HG02763 (cell line): ENCODE measurements at regions not wholly inside any gene's neighbourhood (a gene's known extent, or its start where the extent isn't known, plus 50 kb on each side); places are given as distances from the start of the nearest gene placed in this dataset.

Experiments used
- ATAC-seq: cut with Tn5 transposase; IDR thresholded peaks from one replicate; pipeline ENCODE4 v1.9.1; 2021; ENCODE audit warnings: mild to moderate bottlenecking, moderate library complexity; ENCODE audit not compliant: unreplicated experiment

- no peak for ATAC-seq
Observed at GRCh38 chr13:22463089-22463488, 717.7 kb upstream of the SGCG start.

GRCh38 chr13:22468045-22468444, 712.7 kb upstream of the SGCG start:
- no peak for ATAC-seq

- no peak for ATAC-seq
Observed at GRCh38 chr13:22468824-22469223, 712.0 kb upstream of the SGCG start.

DNA sequence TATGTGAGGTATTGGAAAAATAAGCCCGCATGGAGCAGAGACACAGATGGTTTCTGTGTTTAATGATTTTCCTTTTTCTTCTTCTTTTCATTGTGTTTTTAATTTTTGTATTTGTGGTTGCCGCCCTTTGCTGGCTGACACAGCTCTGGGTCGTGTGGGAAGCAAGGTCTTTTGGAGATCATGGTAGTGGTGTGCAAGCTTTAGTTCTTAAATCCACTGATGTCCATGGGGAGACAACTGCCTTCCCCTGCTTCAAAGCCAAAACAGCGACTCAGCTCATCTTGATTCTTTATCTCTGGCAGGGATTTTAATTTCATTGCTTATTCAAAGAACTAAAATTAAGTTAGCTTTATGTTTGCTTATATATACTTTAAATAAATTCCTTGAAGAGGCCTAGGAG, 711.3 kb upstream of the SGCG start:
- no peak for ATAC-seq

- no peak for ATAC-seq
Observed at GRCh38 chr13:22470075-22470474, 710.7 kb upstream of the SGCG start.

- ATAC-seq: no peak
Observed at GRCh38 chr13:22482496-22483000, 698.2 kb upstream of the SGCG start.

GRCh38 chr13:22483276-22483675, 697.5 kb upstream of the SGCG start:
- ATAC-seq: no peak

DNA sequence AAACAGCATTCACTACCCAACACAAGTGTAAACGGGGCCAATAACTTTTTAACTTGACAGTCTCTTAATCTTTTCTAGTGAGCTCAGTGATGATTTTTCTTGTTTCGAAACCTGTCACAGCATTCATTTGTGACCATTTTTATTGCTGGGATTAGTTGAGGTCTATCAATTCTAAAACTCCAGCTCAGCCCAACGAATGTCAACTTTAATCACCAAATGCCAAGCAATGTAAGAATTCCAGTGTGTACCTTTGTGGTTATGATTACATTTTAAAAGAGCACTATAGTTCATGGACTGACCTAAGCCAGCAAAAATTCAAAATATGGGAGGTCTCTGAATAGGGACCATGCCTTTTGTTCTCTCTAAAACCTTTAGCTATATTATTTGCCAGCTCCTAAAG, 694.3 kb upstream of the SGCG start:
- ATAC-seq: no peak

- ATAC-seq: no peak
Observed at GRCh38 chr13:22487932-22488331, 692.8 kb upstream of the SGCG start.

DNA sequence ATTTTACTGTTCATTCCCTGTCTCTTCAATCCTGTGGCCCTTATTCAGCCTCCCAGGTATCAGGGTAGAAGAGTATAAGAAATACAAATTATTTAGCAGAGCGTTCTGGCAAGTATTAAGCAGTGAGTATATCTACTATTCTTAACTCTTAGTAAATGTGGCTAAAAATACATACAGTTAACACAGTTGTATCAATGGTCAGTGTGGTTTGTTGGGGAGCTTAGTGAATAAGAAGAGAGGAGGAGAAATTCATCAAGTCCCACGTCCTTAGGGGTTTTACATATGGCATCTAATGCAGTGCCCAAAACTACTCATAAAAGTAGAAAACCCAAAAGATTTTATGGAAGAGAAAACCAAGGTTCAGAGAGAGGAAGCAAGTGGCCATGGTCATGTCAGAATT, 691.0 kb upstream of the SGCG start:
- no peak for ATAC-seq

DNA sequence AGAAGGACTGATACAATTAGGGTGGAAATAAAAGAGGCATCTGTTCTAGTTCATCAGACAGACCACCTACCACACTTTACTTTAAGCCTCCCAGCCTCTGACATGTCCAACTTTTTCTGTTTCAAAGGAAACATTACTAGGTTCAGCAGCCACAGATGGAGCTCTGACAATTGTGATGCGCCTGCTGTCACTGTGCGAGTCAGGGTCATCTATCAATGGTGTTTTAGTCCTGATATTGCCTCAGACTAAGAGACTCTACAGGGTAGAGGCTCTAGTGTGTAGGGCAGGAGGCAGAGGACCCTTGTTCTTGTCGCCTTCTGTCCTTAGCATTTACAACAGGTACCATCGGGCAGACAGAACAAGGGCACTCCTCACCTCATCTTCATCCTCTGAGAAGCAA, 685.0 kb upstream of the SGCG start:
- no peak for ATAC-seq

DNA sequence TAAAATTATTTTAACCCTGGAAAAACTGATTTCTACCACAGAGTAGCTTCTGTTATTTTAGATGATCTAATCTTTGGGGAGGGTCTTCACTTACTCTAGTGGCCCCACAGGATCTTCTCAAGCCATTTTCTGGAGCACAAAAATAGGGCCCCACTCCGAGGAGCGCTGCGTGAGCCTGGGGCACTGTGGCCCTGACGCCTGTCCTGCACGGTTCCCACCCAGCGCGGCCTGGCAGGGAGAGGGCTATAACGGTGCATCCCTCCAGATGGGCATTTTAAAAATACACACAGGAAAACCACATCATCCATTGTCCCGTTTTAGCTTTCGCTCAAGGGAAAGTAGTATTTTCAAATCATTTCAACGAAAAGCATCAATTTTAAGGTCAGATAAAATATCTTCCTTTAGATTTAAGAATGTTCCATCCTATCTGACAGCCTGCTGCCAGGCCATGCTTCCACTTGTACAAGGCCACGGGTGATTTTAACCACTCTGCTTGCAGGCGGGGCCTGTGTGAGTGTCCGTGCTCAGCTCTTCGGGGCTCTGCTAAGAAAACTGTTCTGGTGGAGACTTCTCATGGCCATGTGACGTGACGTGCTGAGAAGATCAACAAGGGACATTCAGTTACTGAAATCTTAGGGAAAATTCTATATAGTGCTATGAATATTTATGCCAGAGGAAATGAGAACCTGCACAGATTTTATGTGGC, 683.8 kb upstream of the SGCG start:
- no peak for ATAC-seq

- no peak for ATAC-seq
Observed at GRCh38 chr13:22497991-22498780, 682.6 kb upstream of the SGCG start.

- no peak for ATAC-seq
Observed at GRCh38 chr13:22499919-22500318, 680.9 kb upstream of the SGCG start.

DNA sequence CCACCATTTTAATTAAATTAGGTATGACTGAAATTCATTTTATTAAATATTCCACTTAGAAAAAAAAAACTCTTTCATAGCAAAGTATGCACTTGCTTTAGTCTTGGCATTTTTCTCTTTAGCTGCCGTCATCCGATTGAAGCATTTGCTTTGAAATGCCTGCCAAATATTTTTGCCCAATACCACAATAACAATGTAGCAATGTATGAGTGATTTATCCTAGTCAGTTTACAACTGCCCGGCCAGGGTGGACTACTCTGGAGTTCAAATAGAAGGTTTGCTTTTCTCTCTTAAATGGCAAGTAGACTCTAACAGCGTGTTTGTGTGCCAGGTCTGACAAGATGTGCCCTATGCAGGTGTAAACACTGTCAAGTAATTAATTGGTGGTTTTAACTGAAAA, 675.3 kb upstream of the SGCG start:
- ATAC-seq: no peak

- ATAC-seq: no peak
Observed at GRCh38 chr13:22506096-22506691, 674.6 kb upstream of the SGCG start.

DNA sequence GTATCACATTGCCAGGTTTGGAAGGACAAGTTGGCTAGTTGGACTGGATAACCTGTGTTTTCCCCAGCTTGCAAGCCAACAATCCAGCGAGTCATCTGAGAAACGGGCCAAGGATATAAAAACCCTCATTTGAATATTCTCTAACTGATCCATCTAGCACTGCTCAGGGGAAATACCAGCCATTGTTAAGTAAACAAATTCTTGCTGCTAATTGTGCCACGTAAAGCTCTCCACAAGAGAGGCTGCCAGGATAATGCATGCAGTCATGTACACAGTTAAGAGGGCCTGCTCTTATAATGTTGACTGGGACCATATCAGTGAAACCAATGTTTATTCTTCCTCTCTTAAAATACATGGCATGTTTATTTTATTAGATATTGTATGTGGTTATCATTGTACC, 663.2 kb upstream of the SGCG start:
- no peak for ATAC-seq

- ATAC-seq: no peak
Observed at GRCh38 chr13:22536851-22537250, 643.9 kb upstream of the SGCG start.

DNA sequence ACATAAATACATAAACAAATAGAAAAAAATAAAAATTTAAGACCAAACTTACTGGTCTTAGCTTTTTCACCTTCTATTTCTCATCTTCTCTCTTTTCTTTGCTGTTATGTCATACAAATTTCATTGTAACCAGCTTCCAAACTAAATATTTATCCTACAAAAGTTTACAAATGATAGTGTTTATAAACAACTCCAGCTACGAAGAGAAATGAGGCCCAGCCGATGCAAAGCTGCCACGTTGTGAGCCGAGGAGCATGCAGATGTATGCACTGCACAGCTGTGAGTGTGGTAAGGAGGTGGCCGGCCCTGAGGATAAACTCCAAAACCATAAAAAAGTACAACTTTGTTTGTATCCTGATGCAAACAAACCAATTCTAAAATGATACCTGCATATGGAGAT, 642.4 kb upstream of the SGCG start:
- no peak for ATAC-seq

GRCh38 chr13:22549126-22549525, 631.7 kb upstream of the SGCG start:
- ATAC-seq: no peak

GRCh38 chr13:22561581-22561980, 619.2 kb upstream of the SGCG start:
- no peak for ATAC-seq

- ATAC-seq: no peak
Observed at GRCh38 chr13:22562116-22562515, 618.7 kb upstream of the SGCG start.
